ENCODE measurements at regions not wholly inside any gene's neighbourhood (a gene's known extent, or its start where the extent isn't known, plus 50 kb on each side); places are given as distances from the start of the nearest gene placed in this dataset.

DNA sequence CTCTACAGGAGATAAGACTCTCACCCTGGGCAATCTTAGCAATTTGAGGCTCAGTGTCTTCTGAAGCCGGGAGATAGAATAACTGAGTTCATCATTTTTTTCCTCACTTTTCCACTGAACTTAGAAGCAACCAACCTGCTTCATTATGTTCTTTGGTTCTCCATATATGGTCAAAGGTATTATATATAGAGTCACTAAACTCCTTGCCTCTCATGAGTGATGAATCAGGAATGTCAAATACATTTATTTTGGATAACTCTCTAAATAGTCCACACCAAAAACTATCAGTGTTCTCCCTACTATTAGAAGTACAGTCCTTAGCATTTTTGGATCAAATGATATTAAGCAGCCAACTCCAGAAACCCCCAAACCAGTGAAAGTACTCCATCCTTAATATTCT is 421.5 kb upstream of the EPHA5 start:
- H3K27ac Mint-ChIP-seq: no peak overlapping the region
- H3K4me1 Mint-ChIP-seq (ENCODE audit: low read depth): peaks cover 21% of the 10 kb centered on the region; the same call in 1 of the 2 replicates
- TF ChIP-seq, protein P1, sequence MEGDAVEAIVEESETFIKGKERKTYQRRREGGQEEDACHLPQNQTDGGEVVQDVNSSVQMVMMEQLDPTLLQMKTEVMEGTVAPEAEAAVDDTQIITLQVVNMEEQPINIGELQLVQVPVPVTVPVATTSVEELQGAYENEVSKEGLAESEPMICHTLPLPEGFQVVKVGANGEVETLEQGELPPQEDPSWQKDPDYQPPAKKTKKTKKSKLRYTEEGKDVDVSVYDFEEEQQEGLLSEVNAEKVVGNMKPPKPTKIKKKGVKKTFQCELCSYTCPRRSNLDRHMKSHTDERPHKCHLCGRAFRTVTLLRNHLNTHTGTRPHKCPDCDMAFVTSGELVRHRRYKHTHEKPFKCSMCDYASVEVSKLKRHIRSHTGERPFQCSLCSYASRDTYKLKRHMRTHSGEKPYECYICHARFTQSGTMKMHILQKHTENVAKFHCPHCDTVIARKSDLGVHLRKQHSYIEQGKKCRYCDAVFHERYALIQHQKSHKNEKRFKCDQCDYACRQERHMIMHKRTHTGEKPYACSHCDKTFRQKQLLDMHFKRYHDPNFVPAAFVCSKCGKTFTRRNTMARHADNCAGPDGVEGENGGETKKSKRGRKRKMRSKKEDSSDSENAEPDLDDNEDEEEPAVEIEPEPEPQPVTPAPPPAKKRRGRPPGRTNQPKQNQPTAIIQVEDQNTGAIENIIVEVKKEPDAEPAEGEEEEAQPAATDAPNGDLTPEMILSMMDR (IDR thresholded peaks at IDR 0.05): no peak
- no peaks in the 10 kb centered on the region for H3K36me3 Mint-ChIP-seq (ENCODE audit: low read depth)
- no peak overlapping the region for H3K4me3 Mint-ChIP-seq
- no peak for DNase-seq
- H3K27me3 Mint-ChIP-seq (ENCODE audit: insufficient read depth): no peaks in the 10 kb centered on the region
- peaks cover 8% of the 10 kb centered on the region for H3K9me3 Mint-ChIP-seq

DNA sequence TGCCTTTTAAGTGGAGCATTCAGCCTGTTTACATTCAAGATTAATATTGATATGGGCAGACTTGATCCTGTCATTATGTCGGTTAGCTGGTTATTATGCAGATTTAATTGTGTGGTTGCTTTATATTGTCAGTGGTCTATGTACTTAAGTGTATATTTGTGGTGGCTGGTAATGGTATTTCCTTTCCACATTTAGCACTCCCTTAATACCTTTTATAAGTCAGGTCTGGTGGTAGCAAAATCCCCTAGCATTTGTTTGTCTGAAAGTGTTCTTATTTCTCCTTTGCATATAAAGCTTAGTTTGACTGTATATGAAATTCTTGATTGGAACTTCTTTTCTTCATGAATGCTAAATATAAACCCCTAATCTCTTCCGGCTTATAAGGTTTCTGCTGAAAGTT is 403.7 kb upstream of the EPHA5 start:
- peaks cover 1% of the 10 kb centered on the region; the same call in 1 of the 2 replicates for H3K27me3 Mint-ChIP-seq (ENCODE audit: insufficient read depth)
- DNase-seq: no peak
- TF ChIP-seq, protein P1 (IDR thresholded peaks at IDR 0.05): no peak
- no peak overlapping the region for H3K27ac Mint-ChIP-seq
- no peaks in the 10 kb centered on the region for H3K36me3 Mint-ChIP-seq (ENCODE audit: low read depth)
- H3K4me3 Mint-ChIP-seq: no peak overlapping the region
- H3K9me3 Mint-ChIP-seq: no peaks in the 10 kb centered on the region
- H3K4me1 Mint-ChIP-seq (ENCODE audit: low read depth): peaks cover 6% of the 10 kb centered on the region; the same call in 1 of the 2 replicates

DNA sequence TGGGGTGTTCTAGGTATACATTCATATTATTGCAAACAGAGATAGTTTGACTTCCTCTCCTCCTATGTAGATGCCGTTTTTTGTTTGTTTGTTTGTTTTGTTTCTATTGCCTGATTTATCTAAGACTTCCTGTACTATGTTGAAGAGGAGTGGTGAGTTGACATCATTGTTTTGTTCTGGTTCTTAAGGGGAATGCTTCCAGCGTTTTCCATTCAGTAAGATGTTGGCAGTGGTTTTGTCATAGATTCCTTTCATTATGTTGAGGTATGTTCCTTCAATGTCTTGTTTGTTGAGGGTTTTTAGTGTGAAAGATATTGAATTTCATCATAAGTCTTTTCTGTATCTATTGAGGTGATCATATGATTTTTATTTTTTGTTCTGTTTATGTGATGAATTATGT is 401.6 kb upstream of the EPHA5 start:
- H3K4me1 Mint-ChIP-seq (ENCODE audit: low read depth): peaks cover 8% of the 10 kb centered on the region; the same call in 1 of the 2 replicates
- DNase-seq: no peak
- peaks cover 1% of the 10 kb centered on the region; the same call in 1 of the 2 replicates for H3K27me3 Mint-ChIP-seq (ENCODE audit: insufficient read depth)
- no peaks in the 10 kb centered on the region for H3K36me3 Mint-ChIP-seq (ENCODE audit: low read depth)
- no peak overlapping the region for H3K27ac Mint-ChIP-seq
- H3K9me3 Mint-ChIP-seq: no peaks in the 10 kb centered on the region
- TF ChIP-seq, protein P1 (IDR thresholded peaks at IDR 0.05): no peak
- no peak overlapping the region for H3K4me3 Mint-ChIP-seq

DNA sequence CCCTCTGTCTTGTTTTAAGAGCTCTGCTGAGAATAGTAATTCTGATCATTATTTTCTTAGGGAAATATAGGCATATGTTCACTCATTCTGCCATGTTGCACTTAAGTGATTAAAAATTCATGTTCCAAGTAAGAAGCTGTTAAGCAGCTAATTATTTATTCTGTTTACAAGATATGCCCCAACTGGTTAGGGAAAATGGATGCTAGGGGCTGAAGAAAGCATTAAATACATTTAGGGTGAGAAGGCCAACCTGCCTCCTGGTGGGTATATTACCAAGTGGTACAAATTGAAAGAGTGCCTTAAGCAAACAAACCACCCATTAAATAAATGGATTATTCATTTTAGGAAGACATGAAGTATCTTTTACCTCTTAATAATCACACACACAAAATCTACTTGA is 392.6 kb upstream of the EPHA5 start:
- Mint-ChIP-seq H3K27me3 (ENCODE audit: insufficient read depth) (no peaks in the 10 kb centered on the region), H3K4me3 (no peak overlapping the region; the same call in 1 of the 2 replicates), H3K9me3 (no peaks in the 10 kb centered on the region), H3K4me1 (ENCODE audit: low read depth) (peaks cover 28% of the 10 kb centered on the region), H3K36me3 (ENCODE audit: low read depth) (peaks cover under 1% of the 10 kb centered on the region; the same call in 1 of the 2 replicates), H3K27ac (peak overlapping the region; percentile 77; the same call in 1 of the 2 replicates)
- TF ChIP-seq, protein P1 (IDR thresholded peaks at IDR 0.05): no peak
- DNase-seq: no peak

DNA sequence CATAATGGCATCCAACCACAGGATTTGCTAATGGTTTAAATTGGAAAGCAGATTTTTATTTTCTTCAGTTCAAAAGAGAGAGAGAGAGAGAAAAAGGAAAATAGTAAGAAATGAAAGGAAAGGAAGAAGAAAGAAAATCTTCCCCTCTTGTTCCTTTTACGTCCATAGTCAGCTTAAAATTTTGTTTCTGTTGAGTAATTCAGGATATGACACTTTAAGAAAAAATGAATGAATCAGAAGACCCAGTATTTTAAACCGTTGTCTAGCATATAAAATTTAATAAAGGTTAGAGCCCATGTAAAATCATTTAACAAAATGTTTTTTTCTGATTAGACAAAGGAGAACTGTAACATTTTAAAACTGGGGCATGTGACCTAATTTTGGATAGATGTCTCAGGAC is 391.8 kb upstream of the EPHA5 start:
- Mint-ChIP-seq H3K9me3 (no peaks in the 10 kb centered on the region), H3K4me1 (ENCODE audit: low read depth) (peaks cover 28% of the 10 kb centered on the region), H3K36me3 (ENCODE audit: low read depth) (peaks cover 4% of the 10 kb centered on the region; the same call in 1 of the 2 replicates), H3K27ac (peak overlapping the region; percentile 77), H3K4me3 (peak overlapping the region; percentile 66; the same call in 1 of the 2 replicates), H3K27me3 (ENCODE audit: insufficient read depth) (no peaks in the 10 kb centered on the region)
- peak; percentile 7 for DNase-seq
- TF ChIP-seq, protein P1 (IDR thresholded peaks at IDR 0.05): no peak

DNA sequence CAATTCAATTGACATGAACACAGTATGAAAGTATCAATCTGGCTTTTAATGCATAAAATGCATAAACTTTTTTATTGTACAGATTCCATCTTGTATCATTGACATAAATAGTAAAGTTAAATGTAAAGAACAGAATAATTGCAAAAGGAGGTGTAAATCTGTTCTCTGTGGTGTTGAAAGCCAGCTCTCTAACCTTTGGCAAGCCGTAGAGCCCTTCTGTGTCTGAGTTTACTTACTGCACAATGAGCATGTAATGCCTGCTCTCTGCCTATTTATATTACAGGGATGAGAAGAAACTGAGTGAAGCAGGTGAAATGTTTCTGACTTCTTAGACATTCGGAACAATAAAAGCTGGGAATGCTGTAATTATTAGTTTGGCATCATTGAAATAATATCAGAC is 389.3 kb upstream of the EPHA5 start:
- no peak overlapping the region for H3K4me3 Mint-ChIP-seq
- H3K36me3 Mint-ChIP-seq (ENCODE audit: low read depth): peaks cover 4% of the 10 kb centered on the region; the same call in 1 of the 2 replicates
- TF ChIP-seq, protein P1 (IDR thresholded peaks at IDR 0.05): no peak
- H3K27ac Mint-ChIP-seq: no peak overlapping the region
- H3K9me3 Mint-ChIP-seq: no peaks in the 10 kb centered on the region
- no peak for DNase-seq
- no peaks in the 10 kb centered on the region for H3K27me3 Mint-ChIP-seq (ENCODE audit: insufficient read depth)
- peaks cover 28% of the 10 kb centered on the region for H3K4me1 Mint-ChIP-seq (ENCODE audit: low read depth)
